CD4-positive, alpha-beta T cell treated with Interleukin-21 for 1 hour (primary cell): ENCODE measurements at regions not wholly inside any gene's neighbourhood (a gene's known extent, or its start where the extent isn't known, plus 50 kb on each side); places are given as distances from the start of the nearest gene placed in this dataset.
"Not testable (repeated sequence)": the region's sequence is repeated elsewhere in the genome, so short reads cannot be mapped to it uniquely, and the experiment has no call there.

Source experiments
- DNase-seq: peaks from one replicate; pipeline ENCODE4 v3.0.0-alpha.2; 2020

DNA sequence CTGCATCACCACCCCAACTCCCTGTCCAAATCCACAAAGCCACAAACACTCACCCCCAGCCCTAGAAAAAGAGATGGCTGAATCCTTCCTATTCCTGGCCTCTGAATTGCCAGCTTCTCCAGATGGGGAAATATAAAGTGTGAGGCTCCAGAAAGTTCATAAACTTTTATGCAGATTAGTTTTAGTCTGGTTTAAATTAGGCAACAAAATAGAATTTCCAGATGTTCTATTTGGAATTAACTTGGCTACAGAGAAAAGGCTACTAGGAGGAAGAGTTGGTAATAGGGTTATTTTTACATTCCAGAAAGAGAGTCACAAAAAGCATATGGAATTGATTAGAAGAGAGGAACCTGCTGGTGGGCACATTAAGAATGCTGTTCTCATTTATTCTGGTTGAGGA is 56.0 kb downstream of the EN1 start:
- DNase-seq = no peak

- no peak for DNase-seq
These were observed 60.7 kb downstream of the EN1 start for GRCh38 chr2:118786746-118787145.

DNA sequence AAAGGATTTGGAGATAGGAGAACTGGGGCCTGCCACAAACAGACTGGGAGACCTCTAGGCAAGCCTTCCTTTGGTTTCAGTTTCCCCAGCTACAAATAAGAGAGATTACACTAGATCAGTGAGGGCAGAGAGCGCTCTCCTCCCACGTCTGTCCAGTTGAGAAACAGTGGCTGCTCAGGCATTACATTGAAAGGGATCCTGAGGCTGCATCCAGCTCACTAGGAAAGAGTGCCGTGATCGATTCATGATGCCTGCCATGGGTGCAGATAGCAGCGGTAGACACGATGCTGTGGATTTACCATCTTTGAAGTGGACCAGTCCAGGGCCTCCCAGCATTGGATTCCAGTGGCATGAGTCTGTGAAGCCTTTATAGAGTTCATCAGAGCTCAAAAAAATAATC is 62.6 kb downstream of the EN1 start:
- DNase-seq = no peak

DNA sequence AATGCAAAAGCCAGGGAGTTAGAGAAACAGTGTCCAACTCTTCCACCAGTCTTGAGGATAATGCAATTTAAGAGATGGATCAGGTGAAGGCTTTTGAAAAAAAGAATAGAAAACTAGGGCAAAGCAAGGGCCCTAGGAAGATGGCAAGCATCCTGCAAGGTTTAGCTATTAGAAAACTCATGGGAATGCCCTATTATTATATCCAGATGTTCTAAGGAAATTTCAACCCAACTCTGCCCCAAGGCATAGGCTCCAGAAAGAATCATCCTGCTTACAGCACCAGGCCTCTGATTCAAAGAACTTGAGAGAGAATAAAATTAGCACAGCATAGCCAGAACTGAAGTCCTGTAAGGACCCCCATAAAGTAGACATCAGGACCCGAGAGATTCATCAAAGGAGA is 68.1 kb downstream of the EN1 start:
- no peak for DNase-seq

DNA sequence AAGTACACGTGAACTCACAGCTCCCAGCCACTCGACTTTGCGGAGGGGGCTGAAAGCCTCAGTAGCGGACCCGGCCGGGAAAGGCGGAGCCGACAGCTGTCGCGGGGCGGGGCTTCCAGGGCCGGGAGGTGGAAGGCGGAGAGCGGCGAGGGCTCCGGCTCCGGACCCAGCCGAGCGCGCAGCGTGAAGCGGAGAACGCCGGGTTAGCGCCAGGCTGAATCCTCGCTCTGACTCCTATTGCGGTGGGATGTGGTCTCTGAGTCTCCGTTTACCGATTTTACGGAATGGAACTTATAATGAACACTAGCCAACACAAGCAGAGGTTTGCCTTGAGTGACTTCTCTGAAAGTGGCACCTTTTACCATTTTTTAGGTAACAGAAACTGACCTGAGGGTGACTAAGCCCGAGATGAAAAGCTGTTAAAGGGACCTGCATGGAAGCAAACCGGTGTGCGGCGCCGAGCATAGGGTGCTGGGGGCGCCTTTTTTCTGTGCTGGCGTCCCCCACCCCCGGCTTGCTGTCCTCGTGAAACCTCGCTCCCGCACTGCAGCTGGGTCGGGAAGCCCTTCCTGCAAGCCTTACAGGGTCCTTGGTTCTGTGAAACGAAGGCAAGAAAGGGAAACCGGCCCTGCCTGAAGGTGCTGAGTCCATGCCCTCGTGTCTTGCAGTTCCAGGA is 72.9 kb downstream of the EN1 start:
- no peak for DNase-seq

DNA sequence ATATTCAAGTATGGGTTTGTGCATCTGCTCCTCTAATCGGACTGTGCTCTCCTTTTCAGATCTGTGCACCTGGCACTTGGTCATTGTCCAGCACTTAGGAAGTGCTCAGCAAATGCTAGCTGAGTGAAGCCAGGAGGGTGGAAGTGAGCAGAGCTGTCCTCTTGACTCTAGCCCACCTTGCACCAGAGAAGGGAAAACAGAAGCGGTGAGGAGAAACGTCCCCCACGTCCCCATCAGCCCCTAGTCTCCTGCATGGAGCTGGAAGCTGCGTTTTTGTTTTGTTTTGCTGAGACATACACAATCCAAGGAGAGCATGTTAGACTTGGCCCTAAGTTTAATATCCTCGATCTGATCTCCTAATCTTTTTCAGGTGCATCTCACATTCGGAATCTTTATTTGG is 73.6 kb downstream of the EN1 start:
- no peak for DNase-seq

DNA sequence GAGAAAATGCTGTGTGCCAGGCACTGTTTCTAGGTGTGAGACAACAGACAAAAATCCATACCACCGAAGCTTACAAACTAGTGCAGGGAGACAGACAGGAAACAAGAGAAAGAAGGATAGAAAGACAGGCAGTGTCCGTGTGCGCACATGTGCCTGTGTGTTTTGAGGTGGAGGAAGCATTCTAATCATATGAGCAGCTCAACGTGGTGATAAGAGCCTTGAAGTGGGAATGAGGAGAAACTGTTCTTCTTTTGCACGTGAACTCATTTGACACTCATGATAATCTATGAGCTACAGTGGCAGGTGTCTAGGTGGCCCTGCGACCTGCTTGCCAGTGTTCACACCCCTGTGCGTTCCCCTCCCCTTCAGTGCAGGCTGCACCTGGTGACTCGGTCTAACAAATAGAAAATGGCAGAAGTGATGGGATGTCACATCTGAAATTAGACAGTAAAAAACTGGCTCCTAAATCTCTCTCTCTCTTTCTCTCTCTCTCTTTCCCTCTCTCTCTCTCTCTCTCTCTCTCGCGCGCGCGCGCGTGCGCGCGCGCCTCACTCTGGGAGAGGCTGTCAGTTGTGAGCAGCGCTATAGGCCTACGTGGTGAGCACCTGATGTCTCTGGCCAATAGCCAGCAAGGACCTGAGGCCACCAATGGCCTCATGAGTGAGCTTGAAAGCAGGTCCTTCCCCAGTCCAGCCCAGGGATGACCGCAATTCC is 74.8 kb downstream of the EN1 start:
- no peak for DNase-seq

- no peak for DNase-seq
These were observed 77.6 kb downstream of the EN1 start for GRCh38 chr2:118769707-118770400.

- no peak for DNase-seq
These were observed 80.6 kb downstream of the EN1 start for GRCh38 chr2:118766871-118767270.

- DNase-seq = no peak
These were observed 82.6 kb downstream of the EN1 start for GRCh38 chr2:118764855-118765254.

- DNase-seq = no peak
These were observed 83.7 kb downstream of the EN1 start for GRCh38 chr2:118763797-118764196.

- DNase-seq = no peak
These were observed 85.2 kb downstream of the EN1 start for GRCh38 chr2:118762290-118762689.

- DNase-seq = no peak
These were observed 85.7 kb downstream of the EN1 start for GRCh38 chr2:118761771-118762170.

DNA sequence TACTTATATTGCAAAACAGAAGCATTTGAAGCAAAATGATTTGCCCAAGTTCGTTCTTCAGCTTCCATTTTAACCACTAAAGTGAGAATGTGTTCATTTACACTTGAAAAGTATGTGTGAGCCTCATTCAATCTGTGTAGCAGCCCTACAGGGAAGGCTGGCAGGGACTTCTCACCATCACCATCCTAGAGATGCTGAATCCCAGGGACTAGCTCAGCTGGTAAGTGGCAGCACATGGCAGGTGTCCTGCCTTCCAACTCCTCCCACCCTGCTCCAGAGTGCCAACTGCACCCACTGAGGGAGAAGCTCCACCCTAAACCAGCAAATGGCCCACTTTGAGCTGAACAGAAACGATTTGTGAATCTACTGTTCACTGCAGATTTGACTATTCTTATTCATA is 91.5 kb downstream of the EN1 start:
- DNase-seq = no peak

- DNase-seq = no peak
These were observed 92.1 kb downstream of the EN1 start for GRCh38 chr2:118755384-118755783.

DNA sequence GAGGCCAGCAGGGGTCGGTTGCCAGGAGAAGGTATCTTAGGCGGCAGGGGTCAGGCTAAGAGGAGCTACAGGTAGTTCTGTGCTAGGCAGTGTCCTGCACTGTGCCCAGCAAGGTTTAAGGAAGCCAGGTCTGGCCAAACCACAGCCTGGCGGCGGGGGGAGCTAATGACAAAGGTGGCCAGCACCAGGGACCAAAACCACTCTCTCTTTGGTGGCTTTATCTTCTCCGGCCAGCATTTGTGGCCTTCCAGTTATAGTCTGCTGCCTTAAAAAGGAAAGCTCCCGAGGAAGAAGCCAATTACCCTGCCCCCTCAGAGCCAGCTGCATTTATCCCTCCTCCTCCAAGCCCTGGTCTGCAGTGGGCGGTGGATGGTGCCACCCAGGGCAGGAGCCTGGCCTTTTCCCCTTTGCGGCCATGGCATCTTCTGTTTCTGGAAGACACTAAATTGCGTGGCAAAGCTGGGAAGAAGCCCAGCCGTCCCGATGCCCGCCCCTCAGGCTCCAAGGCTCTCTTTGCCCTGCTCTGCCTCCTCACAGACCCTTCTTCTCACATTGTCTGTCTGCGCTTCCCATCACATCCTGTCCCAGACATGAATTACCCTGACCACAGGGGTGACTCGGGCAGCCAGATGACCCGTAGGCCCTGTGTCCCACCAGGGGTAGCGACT is 94.6 kb downstream of the EN1 start:
- DNase-seq = no peak

DNA sequence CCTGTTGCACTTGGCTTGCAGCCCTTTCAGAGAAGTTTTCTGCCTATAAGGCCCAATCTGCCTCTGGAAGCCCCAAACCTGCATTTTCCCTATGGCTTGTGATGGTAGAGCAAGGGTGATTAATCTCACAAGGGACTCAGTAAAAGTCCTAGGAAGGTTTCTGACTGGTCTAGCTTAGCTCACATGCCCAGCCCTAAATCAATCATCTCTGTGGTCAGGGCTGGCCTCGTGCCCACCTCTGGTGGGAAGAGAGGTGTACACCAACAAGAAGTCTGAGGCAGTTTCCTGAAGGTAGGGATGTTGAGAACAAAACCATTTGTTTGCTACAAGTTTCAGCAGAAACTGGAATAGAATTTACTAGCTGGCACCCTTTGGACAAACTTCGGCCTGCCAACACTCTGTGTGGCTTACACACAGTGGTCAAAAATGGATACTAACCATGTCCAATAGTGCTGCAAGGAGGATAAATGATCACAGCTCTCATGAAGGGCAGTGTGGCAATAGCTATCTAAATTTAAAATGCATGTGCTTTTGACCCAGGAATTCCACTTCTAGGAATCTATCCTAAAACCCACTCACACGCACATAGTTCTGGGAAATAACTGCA is 96.4 kb downstream of the EN1 start:
- DNase-seq = no peak

- DNase-seq = no peak
These were observed 99.1 kb downstream of the EN1 start for GRCh38 chr2:118748245-118748885.

DNA sequence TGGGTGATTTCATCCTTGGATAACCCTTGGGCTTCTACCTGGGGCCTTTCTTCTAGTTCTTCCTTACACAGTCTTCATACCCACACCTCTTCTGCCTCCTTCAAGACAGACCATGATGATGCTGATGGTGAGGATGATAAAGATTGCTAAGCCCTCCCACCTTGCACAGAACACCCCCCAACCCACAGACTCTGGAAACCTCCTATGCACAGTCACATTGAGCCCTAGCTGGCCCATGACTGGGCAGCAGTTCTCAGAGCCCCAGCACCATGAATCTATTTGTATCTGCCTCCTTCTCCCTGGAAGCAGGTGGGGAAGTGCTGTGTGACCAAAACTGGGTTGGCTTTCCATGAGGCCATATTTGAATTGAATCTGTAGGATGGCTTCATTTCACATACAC is 99.8 kb downstream of the EN1 start:
- DNase-seq = no peak

DNA sequence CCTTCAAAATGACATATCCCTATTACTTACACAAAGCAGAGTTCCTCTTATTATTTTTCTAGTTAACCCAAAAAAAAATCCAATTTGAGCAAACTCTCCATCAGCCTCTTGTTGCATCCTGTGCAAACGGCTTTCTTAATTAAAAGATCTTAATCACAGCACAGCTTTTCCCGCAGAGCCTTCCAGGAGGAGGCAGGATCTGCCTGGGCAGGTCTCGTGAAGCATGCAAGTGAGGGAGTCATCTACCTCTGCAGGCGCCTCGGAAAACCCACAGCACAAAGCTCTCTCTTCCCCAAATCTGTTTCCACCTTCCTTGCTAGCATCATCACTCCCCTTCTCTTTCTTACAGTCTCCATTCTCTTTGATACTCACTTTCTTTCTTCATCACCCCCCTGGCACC is 100.4 kb downstream of the EN1 start:
- DNase-seq = no peak

DNA sequence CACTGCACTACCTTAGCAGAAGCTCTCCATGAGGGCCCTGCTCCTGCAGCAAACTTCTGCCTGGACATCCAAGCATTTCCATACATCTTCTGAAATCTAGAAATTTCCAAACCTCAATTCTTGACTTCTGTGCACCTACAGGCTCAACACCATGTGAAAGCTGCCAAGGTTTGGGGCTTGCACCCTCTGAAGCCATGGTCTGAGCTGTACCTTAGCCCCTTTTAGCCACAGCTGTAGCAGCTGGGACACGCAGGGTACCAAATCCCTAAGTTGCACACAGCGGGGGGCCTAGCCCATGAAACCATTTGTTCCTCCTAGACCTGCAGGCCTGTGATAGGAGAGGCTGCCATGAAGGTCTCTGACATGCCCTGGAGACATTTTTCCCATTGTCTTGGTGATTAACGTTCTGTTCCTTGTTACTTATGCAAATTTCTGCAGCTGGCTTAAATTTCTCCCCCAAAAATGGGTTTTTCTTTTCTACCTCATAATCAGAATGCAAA is 102.7 kb downstream of the EN1 start:
- DNase-seq = not testable (repeated sequence)

DNA sequence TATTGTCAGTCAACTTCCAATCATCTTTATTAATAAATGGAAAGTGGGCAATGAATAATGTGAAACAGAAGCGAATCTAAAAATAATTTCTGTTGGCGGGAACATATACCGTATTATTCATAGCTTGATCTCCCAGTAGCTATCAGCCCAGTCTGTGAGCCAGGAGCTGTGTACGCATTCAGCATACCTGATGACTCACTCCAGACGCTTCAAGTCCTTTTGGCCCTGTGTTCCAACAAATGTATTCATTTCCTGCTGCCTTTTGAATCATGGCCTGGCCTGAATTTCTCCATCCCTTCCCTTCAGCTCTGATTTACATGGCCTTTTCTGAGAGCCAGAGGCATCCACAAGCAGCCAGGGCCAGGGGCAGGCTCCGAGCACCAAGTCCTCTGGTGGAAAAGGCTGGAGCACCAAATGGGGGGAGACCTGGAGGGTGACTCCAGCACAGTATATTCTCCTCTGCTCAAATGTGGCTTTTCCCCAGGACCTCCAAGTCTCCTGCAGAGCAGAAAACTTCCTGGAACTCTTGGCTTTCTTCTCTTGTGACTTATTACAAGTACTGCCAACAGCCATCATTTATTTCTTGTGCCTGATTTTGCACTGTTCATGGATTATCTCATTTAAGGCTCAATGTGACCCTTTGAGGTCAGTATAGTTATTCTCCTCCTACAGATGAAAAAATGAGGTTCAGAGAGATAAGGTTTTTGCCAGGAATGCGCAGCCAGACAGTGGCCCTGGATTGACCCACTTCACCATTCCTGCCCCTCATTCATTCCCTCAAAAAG is 108.7 kb downstream of the EN1 start:
- DNase-seq = no peak
